Activated gamma-delta T cell treated with anti-CD3 and anti-CD28 coated beads, Interleukin-2, amount 50 U/mL, for 16 hours (primary cell): ENCODE measurements at regions not wholly inside any gene's neighbourhood (a gene's known extent, or its start where the extent isn't known, plus 50 kb on each side); places are given as distances from the start of the nearest gene placed in this dataset.

Experiments
- DNase-seq: peaks from one replicate; pipeline ENCODE4 v3.0.0-alpha.2; 2020; ENCODE audit warnings: low read depth

DNA sequence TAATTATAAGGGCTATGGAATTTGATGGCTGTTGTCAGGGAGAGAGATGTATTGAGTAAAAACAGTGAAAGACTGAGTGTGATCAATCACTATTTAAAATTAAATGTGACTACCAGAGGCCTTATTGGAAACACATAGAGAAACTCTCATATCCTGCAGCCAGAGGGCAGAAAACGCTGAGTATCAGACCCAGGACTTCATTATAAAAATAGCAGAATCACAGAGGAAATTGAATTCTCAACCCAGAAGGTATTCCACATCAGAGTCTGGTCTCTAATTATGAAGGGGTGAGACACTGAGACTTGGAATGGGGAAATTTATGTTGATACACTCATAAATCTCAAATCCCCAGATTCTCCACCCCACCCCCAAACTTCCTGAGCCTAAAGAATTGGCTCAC lies 69.5 kb upstream of the IL6 start:
- DNase-seq, result no peak

DNA sequence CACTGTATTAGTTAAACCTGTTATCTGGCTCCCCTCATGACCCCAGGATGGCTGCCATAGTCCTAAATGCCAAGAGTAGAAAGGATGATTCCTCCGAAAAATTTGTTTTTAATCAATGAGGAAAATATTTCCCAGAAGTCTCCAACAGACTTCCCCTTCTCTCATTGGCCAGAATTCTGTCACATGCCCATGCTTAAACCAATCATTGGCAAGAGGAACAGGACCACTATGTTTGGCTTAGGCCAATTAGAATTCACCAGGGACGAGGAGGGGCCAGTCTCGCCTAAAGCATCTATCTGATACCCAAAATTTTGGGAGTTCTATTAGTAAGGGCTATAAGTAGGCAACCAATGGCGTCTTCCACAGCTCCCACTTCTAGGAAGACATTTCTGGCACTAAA lies 71.2 kb upstream of the IL6 start:
- no peak for DNase-seq

DNA sequence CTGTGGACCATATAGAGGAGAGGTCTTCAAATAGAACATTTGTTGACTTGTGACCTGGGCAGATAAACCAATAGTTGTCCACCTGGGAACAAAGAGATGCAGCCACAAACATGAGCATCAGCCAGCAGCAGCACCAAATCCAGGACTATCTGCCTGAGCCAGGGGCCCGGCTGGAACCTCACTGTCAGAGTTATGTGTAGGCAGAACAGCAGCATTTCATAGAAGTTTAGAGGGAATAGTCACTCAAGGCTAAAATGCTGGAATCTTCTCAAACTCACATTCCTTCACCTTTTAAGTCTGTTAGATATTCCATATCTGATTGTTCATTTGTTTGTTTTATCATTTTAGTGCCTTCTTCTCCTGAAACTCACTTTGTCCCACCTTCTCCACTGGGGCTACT lies 72.2 kb upstream of the IL6 start:
- DNase-seq, result no peak

- no peak for DNase-seq
Observed at GRCh38 chr7:22653951-22654350, 73.0 kb upstream of the IL6 start.

- DNase-seq, result no peak
Observed at GRCh38 chr7:22651534-22652243, 75.3 kb upstream of the IL6 start.

- no peak for DNase-seq
Observed at GRCh38 chr7:22651036-22651435, 76.0 kb upstream of the IL6 start.

DNA sequence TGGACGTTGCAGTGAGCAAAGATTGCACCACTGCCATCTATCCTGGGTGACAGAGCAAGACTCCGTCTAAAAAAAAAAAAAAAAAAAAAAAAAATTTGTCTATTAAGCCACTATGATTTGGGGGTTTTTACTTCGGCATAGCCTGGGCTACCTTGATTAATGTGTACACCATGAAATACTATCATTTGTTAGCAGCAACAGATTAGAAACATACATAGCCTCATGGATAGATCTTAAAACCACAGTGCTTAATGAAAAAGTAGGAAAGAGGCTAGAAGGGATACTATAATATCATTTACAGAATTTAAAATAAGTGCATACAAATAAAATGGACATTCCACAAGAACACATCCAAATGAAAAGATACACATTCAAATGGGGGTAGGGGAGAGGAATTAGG lies 77.3 kb upstream of the IL6 start:
- no peak for DNase-seq

DNA sequence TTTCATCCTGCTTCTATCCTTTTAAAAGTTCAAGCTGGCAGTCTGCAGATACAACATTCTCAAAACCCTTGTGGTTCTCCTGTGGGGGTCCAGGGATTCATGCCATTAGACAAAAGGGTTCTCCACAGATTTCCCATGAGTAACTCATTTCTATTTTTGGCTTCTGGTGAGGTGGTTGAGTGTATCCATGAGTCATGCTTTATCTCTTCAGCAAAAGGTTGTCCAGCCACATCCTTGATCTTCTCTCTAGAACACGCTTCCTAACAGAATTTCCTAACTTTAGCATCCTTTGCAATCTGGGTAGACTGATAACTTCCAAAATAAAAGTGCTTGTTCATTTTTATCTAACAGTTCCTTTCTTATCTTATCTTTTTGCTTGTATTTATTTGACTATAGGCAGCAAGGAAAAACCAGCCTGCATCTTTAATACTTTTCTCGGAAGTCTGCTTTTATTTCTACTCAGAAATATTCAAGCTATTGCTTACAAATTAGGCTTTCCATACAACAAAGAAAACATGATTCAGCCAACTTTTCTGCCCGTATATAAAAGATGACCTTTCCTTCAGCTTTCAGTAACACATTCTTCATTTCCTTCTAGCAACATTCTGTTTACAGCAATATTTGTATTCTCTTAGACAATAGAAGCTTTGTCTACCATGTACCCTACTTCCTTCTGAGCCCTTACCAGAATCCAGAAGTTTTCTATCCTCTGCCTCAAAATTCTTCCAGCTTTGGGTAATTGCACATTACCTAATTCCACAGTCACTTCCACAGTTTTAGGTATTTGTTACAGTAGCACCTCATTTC lies 79.3 kb upstream of the IL6 start:
- DNase-seq, result no peak

DNA sequence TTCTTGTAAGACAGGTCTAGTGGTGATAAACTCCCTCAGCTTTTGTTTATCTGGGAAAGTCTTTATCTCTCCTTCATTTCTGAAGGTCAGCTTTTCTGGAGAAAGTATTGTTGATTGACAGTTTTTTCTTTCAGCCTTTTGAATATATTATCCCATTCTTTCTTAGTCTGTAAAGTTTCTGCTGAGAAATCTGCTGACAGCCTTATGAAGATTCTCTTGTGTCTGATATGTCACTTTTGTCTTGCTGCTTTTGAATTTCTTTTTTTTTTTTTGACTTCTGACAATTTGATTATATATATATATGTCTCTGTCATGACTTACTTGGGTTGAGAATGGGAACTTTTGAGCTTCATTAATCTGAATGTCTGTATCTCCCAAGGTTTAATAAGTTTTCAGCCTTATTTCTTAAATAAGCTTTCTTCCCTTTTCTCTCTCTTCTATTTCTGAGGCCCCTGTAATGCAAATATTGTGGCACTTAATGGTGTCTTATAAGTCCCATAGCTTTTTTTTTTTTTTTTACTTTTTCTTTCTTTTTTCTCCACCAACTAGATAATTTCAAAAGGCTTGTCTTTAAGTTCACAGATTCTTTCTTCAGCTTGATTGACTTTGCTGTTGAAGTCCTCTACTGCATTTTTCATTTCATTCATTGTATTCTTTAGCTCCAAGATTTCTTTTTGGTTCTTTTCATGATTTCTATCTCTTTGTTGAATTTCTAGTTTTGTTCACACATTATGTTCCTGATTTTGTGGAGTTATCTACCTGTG lies 81.4 kb upstream of the IL6 start:
- no peak for DNase-seq

DNA sequence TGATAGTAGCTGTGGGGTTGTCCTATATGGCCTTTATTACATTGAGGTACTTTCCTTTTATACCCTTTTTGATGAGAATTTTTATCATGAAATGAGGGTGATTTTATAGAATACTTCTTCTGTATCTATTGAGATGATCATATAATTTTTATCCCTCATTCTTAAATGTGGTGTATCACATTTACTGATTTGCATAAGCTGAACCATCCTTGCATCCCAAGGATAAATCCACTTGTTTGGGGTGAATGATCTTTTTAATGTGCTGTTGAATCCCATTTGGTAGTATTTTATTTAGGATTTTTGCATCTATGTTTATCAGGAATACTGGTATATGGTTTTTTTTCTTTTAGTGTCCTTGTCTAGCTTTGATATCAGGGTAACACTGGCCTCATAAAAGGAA lies 84.5 kb upstream of the IL6 start:
- no peak for DNase-seq

DNA sequence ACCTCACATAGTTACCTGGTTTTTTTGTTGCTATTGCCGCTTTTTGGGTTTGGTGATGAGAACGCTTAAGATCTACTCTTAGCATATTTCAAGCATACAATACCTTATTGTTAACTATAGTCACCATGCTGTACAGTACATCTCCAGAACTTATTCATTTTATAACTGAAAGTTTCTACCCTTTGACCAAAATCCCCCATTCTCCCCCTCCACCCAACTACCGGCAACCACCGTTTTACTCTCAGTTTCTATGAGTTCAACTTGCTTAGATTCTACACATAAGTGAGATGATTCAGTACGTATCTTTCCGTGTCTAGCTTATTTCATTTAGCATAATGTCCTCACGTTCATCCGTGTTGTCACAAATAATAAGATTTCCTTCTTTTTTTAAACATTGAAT lies 86.7 kb upstream of the IL6 start:
- DNase-seq, result no peak

GRCh38 chr7:22639396-22639795 lies 87.6 kb upstream of the IL6 start:
- no peak for DNase-seq

DNA sequence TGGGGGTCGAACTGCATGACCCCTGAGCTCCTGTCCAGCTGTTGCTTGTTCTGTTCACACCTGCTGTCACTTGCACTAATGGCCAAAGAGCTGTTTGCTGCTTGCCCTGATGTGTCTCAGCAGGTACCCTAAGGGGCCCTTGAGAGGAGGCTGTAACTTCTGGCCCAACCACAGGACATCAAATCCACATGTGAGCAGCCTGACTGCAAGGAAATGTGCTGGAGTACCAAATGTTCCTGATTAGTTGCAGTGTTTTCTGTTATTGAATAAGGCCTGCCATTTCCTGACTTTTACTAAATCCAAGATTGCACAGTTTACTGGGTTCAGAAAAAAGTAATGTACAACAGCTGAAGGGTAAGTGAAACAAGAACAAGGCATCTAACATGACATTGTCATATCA lies 91.7 kb upstream of the IL6 start:
- DNase-seq, result no peak

DNA sequence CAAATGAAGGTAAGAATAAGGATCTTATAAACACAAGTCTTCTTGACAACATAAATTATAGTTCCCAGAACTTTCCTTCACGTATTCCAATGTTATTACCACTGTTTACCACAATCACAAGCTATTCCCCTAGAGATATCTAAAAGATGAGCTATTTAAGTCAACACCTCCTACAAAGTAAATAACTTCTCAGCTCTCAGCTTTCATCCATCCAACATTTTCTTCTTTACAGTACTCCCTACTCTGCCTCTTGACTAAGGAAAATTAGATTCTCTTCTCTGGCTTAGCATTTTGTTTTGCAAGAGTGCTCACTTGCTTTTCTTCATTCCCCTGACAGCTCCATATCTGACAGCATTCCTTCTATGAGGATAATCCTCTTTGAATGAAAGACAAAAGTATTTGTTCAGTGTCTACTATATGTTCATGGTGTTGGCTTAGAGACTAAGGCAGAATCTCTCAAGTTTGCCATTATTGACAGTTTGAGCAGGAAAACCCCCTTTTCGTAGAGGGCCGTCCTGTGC lies 93.0 kb upstream of the IL6 start:
- DNase-seq, result no peak

- DNase-seq, result no peak
Observed at GRCh38 chr7:22633286-22633953, 93.6 kb upstream of the IL6 start.

DNA sequence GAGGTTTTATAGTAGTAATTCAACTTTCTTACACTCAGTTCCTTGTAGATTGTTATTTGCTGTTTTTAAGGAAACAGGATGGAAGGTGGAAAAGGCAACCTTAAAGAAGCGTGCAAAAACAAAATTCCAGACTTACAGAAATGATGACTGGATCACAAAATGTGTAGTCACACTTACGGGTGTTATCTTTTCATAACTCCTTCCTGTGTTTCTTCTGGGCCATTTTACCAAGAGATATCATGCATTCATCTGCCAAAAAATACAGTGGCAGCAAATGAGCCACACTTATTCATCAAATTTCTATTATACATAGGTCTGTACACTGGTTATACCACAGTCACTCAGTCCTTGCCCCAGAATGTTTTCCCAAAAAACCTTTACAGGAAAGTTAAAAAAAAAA lies 94.3 kb upstream of the IL6 start:
- DNase-seq, result no peak

- DNase-seq, result no peak
Observed at GRCh38 chr7:22631730-22632129, 95.3 kb upstream of the IL6 start.

DNA sequence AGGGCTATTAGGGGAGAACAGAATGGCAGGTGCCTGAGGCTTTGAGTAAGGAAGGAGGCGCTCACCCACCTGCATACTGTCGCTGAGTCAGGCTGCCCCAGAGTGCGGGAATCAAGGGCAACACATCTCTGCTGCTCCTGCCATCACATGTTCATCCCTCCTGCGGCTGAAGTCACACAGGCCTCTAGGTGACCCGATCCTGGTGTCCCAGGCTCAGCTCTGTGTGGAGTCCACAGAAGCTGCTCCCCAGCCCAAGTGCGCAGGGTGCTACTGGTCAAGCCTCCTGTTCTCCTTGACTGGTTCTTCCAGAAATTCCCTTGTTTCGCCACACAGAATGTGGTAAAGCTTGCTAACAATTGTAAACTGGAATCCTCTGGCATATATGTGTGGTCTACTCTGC lies 96.9 kb upstream of the IL6 start:
- DNase-seq, result no peak

- DNase-seq, result no peak
Observed at GRCh38 chr7:22629056-22629455, 97.9 kb upstream of the IL6 start.

DNA sequence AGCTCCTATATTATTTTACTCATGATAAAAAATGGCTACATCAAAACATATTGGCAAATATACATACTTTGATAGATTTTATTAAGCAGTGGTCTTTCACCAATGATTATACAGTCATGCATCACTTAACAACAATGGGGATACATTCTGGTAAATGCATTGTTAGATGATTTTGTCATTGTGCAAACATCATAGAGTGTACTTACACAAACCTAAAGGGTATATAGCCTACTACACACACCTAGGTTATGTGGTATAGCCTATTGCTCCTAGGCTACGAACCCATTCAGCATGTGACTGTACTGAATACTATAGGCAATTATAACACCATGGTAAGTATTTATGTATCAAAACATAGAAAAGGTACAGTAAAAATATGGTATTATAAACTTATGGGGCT lies 98.9 kb upstream of the IL6 start:
- no peak for DNase-seq

DNA sequence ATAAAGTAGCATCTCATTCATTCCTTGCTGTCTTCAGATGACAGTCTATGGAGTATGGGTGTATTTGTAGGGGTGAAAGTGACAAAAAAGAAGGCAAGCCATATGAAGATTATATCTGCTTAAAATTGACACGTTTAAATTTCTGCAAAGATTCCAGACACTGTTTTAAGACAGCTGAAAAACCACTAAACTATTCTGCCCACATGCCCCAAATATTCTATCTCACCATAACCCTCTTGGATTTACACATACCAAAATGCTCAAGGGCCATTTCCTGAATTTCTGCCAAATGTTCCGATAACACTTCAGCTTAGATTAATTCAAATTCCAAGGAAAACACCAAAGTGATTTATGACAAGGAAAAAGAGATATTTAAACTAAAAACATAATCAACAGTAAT lies 99.9 kb upstream of the IL6 start:
- DNase-seq, result no peak

- no peak for DNase-seq
Observed at GRCh38 chr7:22625251-22625650, 101.7 kb upstream of the IL6 start.
